ENCODE measurements at regions not wholly inside any gene's neighbourhood (a gene's known extent, or its start where the extent isn't known, plus 50 kb on each side); places are given as distances from the start of the nearest gene placed in this dataset.

DNA sequence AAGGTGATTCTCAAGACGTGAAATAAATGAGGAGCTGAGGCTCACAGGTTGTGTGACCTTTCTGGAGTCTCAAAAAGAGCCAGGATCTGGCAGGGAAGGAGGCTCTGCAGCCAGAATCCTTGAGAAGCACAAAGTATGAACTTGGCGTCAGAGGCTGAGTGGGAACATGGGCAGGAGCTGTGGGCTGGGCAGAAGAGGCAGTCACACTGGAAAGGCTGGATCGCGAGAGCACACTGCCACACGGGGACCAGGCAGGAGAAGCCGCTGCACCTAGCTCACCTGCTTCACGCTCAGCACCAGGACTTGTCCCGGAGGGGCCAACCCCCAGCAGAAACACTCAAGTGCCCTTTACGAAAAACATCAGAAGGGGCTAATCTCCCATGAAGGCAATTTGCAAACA lies 535.0 kb downstream of the TNS3 start:
- no peaks in the 10 kb centered on the region for H3K79me1 ChIP-seq (ENCODE audit: low read depth in 1 of 2, low read length in 2 of 2)
- no peak overlapping the region for H2AK9ac ChIP-seq (replicated peaks; ENCODE audit: low read depth, low read length, poor library complexity)
- no peak overlapping the region for H3K27ac ChIP-seq (ENCODE audit: insufficient read depth, low read length)
- H2BK5ac ChIP-seq (ENCODE audit: low read depth, low read length, poor library complexity, severe bottlenecking): no peak overlapping the region
- in situ Hi-C loops (cut with MboI; ENCODE audit: low sequenced_read_pairs) (no loop called here), intact Hi-C loops (cut with micrococcal nuclease) (no loop called here), dilution Hi-C loops (cut with HindIII; ENCODE audit: low sequenced_read_pairs, unreplicated experiment) (no loop called here)
- H3K9me1 ChIP-seq (ENCODE audit: insufficient read depth, low read length): peaks cover 3% of the 10 kb centered on the region; the same call in 1 of the 2 replicates
- H3K4me1 ChIP-seq (ENCODE audit: control insufficient read depth, insufficient read depth, low read length): peaks cover 5% of the 10 kb centered on the region; the same call in 1 of the 2 replicates
- no peak overlapping the region for H3K23ac ChIP-seq (ENCODE audit: low read depth, low read length)
- no peak overlapping the region for H3K4ac ChIP-seq (ENCODE audit: low read depth, low read length)
- no peak overlapping the region for H3K4me3 ChIP-seq (ENCODE audit: insufficient read depth, low read depth, low read length)
- ATAC-seq (ENCODE audit: low read depth) (no peak), DNase-seq (no peak)
- no peaks in the 10 kb centered on the region for H4K20me1 ChIP-seq (ENCODE audit: insufficient read depth, low read length)
- no peak overlapping the region for H2BK120ac ChIP-seq (ENCODE audit: low read depth, low read length)
- no peak overlapping the region for H2AFZ ChIP-seq (replicated peaks; ENCODE audit: low read length, poor library complexity)
- no peak overlapping the region for H4K5ac ChIP-seq (ENCODE audit: low read depth, low read length)
- H3K14ac ChIP-seq (replicated peaks; ENCODE audit: low read depth, low read length): no peak overlapping the region
- H3K4me2 ChIP-seq (ENCODE audit: low read depth, low read length): no peak overlapping the region
- H3K27me3 ChIP-seq (ENCODE audit: control insufficient read depth, insufficient read depth, low read length): peaks cover 6% of the 10 kb centered on the region
- TF ChIP-seq MAFK (IDR thresholded peaks at IDR 0.05; ENCODE audit: low read depth, low read length): no peak
- no peak for TF ChIP-seq BHLHE40 (IDR thresholded peaks at IDR 0.05; ENCODE audit: low read depth, low read length)
- TF ChIP-seq, protein P1, sequence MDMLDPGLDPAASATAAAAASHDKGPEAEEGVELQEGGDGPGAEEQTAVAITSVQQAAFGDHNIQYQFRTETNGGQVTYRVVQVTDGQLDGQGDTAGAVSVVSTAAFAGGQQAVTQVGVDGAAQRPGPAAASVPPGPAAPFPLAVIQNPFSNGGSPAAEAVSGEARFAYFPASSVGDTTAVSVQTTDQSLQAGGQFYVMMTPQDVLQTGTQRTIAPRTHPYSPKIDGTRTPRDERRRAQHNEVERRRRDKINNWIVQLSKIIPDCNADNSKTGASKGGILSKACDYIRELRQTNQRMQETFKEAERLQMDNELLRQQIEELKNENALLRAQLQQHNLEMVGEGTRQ (IDR thresholded peaks at IDR 0.05; ENCODE audit: low read depth, low read length): no peak
- TF ChIP-seq POLR2A (IDR thresholded peaks at IDR 0.05; ENCODE audit: low read depth, low read length): no peak
- TF ChIP-seq RCOR1 (IDR thresholded peaks at IDR 0.05; ENCODE audit: insufficient replicate concordance, low read length): no peak
- no peak for TF ChIP-seq CEBPB (IDR thresholded peaks at IDR 0.05; ENCODE audit: low read depth, low read length)
- no peak for TF ChIP-seq FOS (IDR thresholded peaks at IDR 0.05; ENCODE audit: low read depth, low read length)
- TF ChIP-seq RAD21 (IDR thresholded peaks at IDR 0.05; ENCODE audit: low read length): no peak
- TF ChIP-seq MAZ (IDR thresholded peaks at IDR 0.05; ENCODE audit: borderline replicate concordance, low read depth, low read length): no peak
- TF ChIP-seq, protein P2, sequence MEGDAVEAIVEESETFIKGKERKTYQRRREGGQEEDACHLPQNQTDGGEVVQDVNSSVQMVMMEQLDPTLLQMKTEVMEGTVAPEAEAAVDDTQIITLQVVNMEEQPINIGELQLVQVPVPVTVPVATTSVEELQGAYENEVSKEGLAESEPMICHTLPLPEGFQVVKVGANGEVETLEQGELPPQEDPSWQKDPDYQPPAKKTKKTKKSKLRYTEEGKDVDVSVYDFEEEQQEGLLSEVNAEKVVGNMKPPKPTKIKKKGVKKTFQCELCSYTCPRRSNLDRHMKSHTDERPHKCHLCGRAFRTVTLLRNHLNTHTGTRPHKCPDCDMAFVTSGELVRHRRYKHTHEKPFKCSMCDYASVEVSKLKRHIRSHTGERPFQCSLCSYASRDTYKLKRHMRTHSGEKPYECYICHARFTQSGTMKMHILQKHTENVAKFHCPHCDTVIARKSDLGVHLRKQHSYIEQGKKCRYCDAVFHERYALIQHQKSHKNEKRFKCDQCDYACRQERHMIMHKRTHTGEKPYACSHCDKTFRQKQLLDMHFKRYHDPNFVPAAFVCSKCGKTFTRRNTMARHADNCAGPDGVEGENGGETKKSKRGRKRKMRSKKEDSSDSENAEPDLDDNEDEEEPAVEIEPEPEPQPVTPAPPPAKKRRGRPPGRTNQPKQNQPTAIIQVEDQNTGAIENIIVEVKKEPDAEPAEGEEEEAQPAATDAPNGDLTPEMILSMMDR (conservative IDR thresholded peaks at IDR 0.05; ENCODE audit: low read depth, low read length): no peak
- TF ChIP-seq CHD1 (IDR thresholded peaks at IDR 0.05; ENCODE audit: low read depth, low read length): no peak
- TF ChIP-seq MXI1 (IDR thresholded peaks at IDR 0.05; ENCODE audit: borderline replicate concordance, low read depth, low read length): no peak
- TF ChIP-seq SMC3 (IDR thresholded peaks at IDR 0.05; ENCODE audit: low read depth, low read length): no peak
- TF ChIP-seq, protein P3, sequence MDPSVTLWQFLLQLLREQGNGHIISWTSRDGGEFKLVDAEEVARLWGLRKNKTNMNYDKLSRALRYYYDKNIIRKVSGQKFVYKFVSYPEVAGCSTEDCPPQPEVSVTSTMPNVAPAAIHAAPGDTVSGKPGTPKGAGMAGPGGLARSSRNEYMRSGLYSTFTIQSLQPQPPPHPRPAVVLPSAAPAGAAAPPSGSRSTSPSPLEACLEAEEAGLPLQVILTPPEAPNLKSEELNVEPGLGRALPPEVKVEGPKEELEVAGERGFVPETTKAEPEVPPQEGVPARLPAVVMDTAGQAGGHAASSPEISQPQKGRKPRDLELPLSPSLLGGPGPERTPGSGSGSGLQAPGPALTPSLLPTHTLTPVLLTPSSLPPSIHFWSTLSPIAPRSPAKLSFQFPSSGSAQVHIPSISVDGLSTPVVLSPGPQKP (IDR thresholded peaks at IDR 0.05; ENCODE audit: borderline replicate concordance, low read depth, low read length): no peak
- no peak for TF ChIP-seq NFE2L2 (IDR thresholded peaks at IDR 0.05; ENCODE audit: low read depth, low read length)
- no peak for TF ChIP-seq RFX5 (IDR thresholded peaks at IDR 0.05; ENCODE audit: low read depth, low read length)
- H3K9me3 ChIP-seq (ENCODE audit: control insufficient read depth, insufficient read depth, low read length): no peaks in the 10 kb centered on the region
- no peak overlapping the region for H4K91ac ChIP-seq (ENCODE audit: insufficient read depth, low read depth, low read length)
- WGBS, 2 experiments (ENCODE audit: extremely low coverage in 2 of 2, insufficient read length in 1 of 2): 88% methylated on average over 5 of the region's 9 CpGs; no CpG with 5 or more reads in 1 of the 2 experiments
- H4K8ac ChIP-seq (ENCODE audit: low read depth in 2 of 2, low read length in 2 of 2): no peak overlapping the region
- H3K36me3 ChIP-seq (ENCODE audit: control insufficient read depth, insufficient read depth, low read length): no peaks in the 10 kb centered on the region
- no peak overlapping the region for H3K9ac ChIP-seq (ENCODE audit: low read depth, low read length)
- CTCF ChIA-PET: no interaction called here
- no peak overlapping the region for H2BK20ac ChIP-seq (ENCODE audit: low read depth, low read length)
- no peak overlapping the region for H3K56ac ChIP-seq (ENCODE audit: extremely low read depth, insufficient read depth, low read length)
- POLR2A ChIA-PET (ENCODE audit: unreplicated experiment): no interaction called here
- H2BK15ac ChIP-seq (ENCODE audit: low read depth, low read length): no peak overlapping the region
- H3K18ac ChIP-seq (ENCODE audit: low read depth, low read length): no peak overlapping the region
- no peak overlapping the region for H2AK5ac ChIP-seq (ENCODE audit: low read depth, low read length)
- no TSS peak for BruUV-seq (replicated peaks)

All from IMR-90 (cell line).